ENCODE measurements at regions not wholly inside any gene's neighbourhood (a gene's known extent, or its start where the extent isn't known, plus 50 kb on each side); places are given as distances from the start of the nearest gene placed in this dataset.

GRCh38 chr1:208781391-208782045, 537.3 kb upstream of the PLXNA2 start:
- TF ChIP-seq CTCF (conservative IDR thresholded peaks at IDR 0.05; ENCODE audit: low read length) (no peak), EZH2phosphoT487 (IDR thresholded peaks at IDR 0.05; ENCODE audit: borderline replicate concordance, low read depth, low read length) (no peak)
